ENCODE measurements at regions not wholly inside any gene's neighbourhood (a gene's known extent, or its start where the extent isn't known, plus 50 kb on each side); places are given as distances from the start of the nearest gene placed in this dataset.

DNA sequence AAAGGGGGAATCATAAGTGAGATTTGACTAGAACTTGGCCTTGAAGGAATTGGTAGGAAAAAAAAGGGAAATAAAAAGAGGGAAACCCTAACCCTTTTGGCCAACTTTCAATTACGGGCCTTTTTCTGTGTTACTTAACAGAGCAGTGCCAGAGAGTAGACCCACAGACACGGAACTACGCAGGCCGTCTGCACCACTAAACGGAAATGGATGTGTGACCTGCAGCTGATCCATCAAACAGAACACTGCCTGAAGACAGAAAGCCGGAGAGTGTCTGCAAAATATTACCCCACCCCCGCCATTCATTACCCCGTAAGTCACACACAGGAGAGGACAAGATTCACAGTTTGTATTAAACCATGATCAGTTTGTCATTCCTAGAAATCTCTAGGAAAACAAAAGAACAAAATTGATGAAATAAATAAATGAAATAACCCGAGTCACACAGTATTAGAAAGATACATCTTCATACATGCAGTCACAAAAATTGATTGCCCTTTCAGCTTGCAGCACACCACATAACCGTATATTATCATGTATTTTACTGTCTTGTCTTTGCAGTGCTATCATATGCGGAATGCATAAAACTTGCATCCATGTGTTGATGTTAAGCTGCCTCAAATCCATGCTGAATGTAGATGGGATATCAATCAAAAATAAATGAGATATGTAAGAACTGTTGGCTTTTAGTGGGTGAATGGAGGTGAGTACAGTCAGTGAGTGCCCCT, 424.7 kb downstream of the IRS2 start:
- Mint-ChIP-seq H3K27me3 (peaks cover 0 to 15% (median 0%) of the 10 kb centered on the region in 5 donors), H3K4me3 (no peak overlapping the region), H3K4me1 (no peaks in the 10 kb centered on the region), H3K9me3 (peaks cover 0 to 10% (median 3%) of the 10 kb centered on the region in 11 donors), H3K36me3 (peaks cover 0 to 3% (median 0%) of the 10 kb centered on the region in 5 donors), H3K27ac (no peak overlapping the region)
- ChIA-PET CTCF (no interaction called here), POLR2A (no interaction called here)
- ATAC-seq (peak; percentile 68), DNase-seq (no peak)
- intact Hi-C loops (cut with micrococcal nuclease) = no loop called here
- no peaks in the 10 kb centered on the region for H3K36me3 ChIP-seq (ENCODE audit: control insufficient read depth in 2 of 3, insufficient read depth in 3 of 3, low read length in 3 of 3)
- H3K27ac ChIP-seq (ENCODE audit: low read depth, low read length) = no peak overlapping the region
- no peak overlapping the region for H3K4me3 ChIP-seq (ENCODE audit: low read length)
- H3K27me3 ChIP-seq (ENCODE audit: control insufficient read depth in 2 of 2, insufficient read depth in 2 of 2, low read length in 2 of 2) = no peaks in the 10 kb centered on the region
- no peaks in the 10 kb centered on the region for H3K4me1 ChIP-seq (ENCODE audit: control insufficient read depth in 2 of 2, insufficient read depth in 2 of 2, low read length in 2 of 2)
- no peaks in the 10 kb centered on the region for H3K9me3 ChIP-seq (ENCODE audit: control insufficient read depth in 2 of 3, low read length in 3 of 3)

DNA sequence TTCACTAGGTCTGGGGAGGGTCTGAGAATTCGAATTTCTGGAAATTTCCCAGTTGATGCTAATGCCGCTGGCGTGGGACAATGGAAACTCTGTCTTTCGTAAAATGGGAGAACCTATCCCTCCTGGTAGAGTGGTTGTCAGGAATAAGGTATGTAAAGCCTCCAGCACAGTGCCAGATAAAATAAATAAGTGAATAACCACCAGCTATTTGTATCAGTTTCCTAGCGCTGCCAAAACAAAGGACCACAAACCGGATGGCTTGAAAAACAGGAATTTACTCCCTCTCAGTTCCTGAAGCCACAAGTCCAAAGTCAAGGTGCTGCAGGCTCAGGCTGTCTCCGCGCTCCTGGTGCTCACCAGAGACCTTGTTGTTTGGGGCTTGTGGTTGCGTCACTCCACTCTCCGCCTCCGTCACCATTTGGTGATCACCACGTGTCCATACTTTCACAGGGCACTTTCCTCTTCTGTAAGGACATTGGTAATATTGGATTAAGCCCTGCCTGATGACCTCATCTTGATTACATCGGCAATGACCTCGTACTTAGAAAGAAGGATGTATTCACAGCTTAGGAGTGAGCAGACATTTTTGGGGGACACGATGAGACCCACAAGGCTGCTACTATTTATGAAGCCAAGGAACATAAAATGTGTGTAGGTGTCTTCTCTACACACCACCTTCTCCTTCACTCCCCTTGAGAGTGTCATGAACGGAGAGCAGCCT, 428.5 kb downstream of the IRS2 start:
- H3K9me3 Mint-ChIP-seq = no peaks in the 10 kb centered on the region
- no peak overlapping the region for H3K27ac Mint-ChIP-seq
- ChIA-PET CTCF (no interaction called here), POLR2A (no interaction called here)
- H3K4me1 ChIP-seq (ENCODE audit: control insufficient read depth in 2 of 2, insufficient read depth in 2 of 2, low read length in 2 of 2) = no peaks in the 10 kb centered on the region
- H3K4me1 Mint-ChIP-seq = no peaks in the 10 kb centered on the region
- H3K36me3 Mint-ChIP-seq = no peaks in the 10 kb centered on the region
- H3K36me3 ChIP-seq (ENCODE audit: control insufficient read depth in 2 of 3, insufficient read depth in 3 of 3, low read length in 3 of 3) = no peaks in the 10 kb centered on the region
- intact Hi-C loops (cut with micrococcal nuclease) = no loop called here
- peaks cover 0 to 13% (median 10%) of the 10 kb centered on the region in 5 donors for H3K27me3 Mint-ChIP-seq
- no peak overlapping the region for H3K4me3 Mint-ChIP-seq
- no peak overlapping the region for H3K27ac ChIP-seq (ENCODE audit: low read depth, low read length)
- no peak for DNase-seq
- H3K27me3 ChIP-seq (ENCODE audit: control insufficient read depth in 2 of 2, insufficient read depth in 2 of 2, low read length in 2 of 2) = no peaks in the 10 kb centered on the region
- no peak for ATAC-seq
- H3K4me3 ChIP-seq (ENCODE audit: low read length) = no peak overlapping the region
- H3K9me3 ChIP-seq (ENCODE audit: control insufficient read depth in 2 of 3, low read length in 3 of 3) = no peaks in the 10 kb centered on the region

DNA sequence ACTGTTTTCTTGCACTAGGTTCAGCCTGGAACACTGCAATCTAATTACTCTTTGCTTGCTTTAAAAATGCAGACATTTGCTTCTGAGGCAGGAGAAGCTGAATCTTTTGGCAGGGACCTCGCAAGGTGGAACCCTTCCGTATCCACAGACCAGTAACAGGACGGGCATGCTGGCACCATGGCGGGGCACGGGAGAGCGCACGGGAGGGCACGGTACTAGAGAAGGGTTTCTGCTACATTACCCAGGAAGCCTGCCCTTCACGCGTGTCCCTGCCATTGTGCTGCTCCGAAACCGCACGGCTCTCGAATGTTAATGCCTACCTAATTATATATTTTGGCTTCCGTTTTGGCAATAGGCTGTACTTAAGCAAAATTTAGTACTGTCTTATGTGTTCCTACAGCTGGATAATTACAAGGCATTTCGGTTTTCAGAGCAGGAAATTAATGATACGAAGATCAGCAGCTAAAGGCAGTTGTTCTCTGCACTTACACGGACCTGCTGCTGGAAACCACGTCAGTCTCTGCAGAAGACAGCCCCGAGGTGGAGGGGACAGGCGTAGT, 430.4 kb downstream of the IRS2 start:
- CTCF ChIA-PET = no interaction called here
- POLR2A ChIA-PET = no interaction called here
- H3K9me3 ChIP-seq (ENCODE audit: control insufficient read depth in 2 of 3, low read length in 3 of 3) = no peaks in the 10 kb centered on the region

DNA sequence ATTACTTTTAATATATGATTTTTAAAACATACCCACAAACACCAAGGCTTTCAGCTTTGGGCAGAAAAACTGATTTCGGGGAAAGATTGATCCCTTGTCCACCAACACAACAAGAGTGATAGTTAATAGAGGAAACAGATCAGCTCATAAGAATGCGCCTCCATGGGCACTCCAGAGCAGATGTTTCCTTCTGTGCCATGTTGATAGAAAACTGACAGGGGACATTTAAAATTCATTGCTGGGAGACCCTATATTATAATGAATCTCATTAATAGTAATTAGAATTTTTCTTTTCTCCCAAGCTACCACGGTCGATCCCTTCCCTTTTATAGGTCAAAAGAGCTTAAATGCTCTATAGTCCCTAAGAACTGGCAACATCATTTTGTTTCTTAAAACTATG, 431.2 kb downstream of the IRS2 start:
- DNase-seq (no peak), ATAC-seq (no peak)
- H3K27ac Mint-ChIP-seq = no peak overlapping the region
- no peaks in the 10 kb centered on the region for H3K36me3 Mint-ChIP-seq
- no peak overlapping the region for H3K4me3 ChIP-seq (ENCODE audit: low read length)
- no peaks in the 10 kb centered on the region for H3K36me3 ChIP-seq (ENCODE audit: control insufficient read depth in 2 of 3, insufficient read depth in 3 of 3, low read length in 3 of 3)
- no peaks in the 10 kb centered on the region for H3K9me3 ChIP-seq (ENCODE audit: control insufficient read depth in 2 of 3, low read length in 3 of 3)
- H3K4me3 Mint-ChIP-seq = no peak overlapping the region
- no peaks in the 10 kb centered on the region for H3K27me3 ChIP-seq (ENCODE audit: control insufficient read depth in 2 of 2, insufficient read depth in 2 of 2, low read length in 2 of 2)
- ChIA-PET POLR2A (no interaction called here), CTCF (no interaction called here)
- peaks cover 0 to 2% (median 0%) of the 10 kb centered on the region in 7 donors for H3K4me1 Mint-ChIP-seq
- H3K4me1 ChIP-seq (ENCODE audit: control insufficient read depth in 2 of 2, insufficient read depth in 2 of 2, low read length in 2 of 2) = no peaks in the 10 kb centered on the region
- no peak overlapping the region for H3K27ac ChIP-seq (ENCODE audit: low read depth, low read length)
- intact Hi-C loops (cut with micrococcal nuclease) = no loop called here
- H3K27me3 Mint-ChIP-seq = peaks cover 0 to 17% (median 16%) of the 10 kb centered on the region in 5 donors
- H3K9me3 Mint-ChIP-seq = no peaks in the 10 kb centered on the region

More for the DNA sequence above, 430.4 kb downstream of the IRS2 start:
- Histone ChIP-seq H3K4me3 (ENCODE audit: low read length) (no peak overlapping the region), H3K36me3 (ENCODE audit: control insufficient read depth in 2 of 3, insufficient read depth in 3 of 3, low read length in 3 of 3) (no peaks in the 10 kb centered on the region), H3K4me1 (ENCODE audit: control insufficient read depth in 2 of 2, insufficient read depth in 2 of 2, low read length in 2 of 2) (no peaks in the 10 kb centered on the region), H3K27me3 (ENCODE audit: control insufficient read depth in 2 of 2, insufficient read depth in 2 of 2, low read length in 2 of 2) (no peaks in the 10 kb centered on the region), H3K27ac (ENCODE audit: low read depth, low read length) (no peak overlapping the region)
- H3K27ac Mint-ChIP-seq = no peak overlapping the region
- H3K4me1 Mint-ChIP-seq = peaks cover 0 to 2% (median 0%) of the 10 kb centered on the region in 7 donors
- intact Hi-C loops (cut with micrococcal nuclease) = no loop called here
- no peak for DNase-seq
- H3K9me3 Mint-ChIP-seq = no peaks in the 10 kb centered on the region
- H3K36me3 Mint-ChIP-seq = no peaks in the 10 kb centered on the region
- H3K4me3 Mint-ChIP-seq = no peak overlapping the region
- peaks cover 0 to 17% (median 14%) of the 10 kb centered on the region in 5 donors for H3K27me3 Mint-ChIP-seq
- ATAC-seq = no peak

DNA sequence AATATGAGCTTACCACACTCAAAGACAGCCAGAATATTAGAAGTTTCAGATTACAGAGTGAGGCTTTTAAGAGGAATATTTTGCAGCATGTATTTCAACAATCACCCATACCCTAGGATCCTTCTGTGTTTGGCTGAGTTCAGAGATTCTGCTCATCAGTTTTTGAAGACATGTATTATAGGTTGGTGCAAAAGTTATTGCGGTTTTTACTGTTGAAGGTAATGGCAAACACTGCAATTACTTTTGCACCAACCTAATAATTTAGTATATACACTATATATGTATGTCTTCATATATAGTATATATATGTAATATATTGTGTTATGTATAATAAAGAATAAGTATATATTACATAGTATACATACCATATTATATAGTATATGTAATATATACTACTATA, 435.1 kb downstream of the IRS2 start:
- ChIA-PET CTCF (no interaction called here), POLR2A (no interaction called here)
- no peaks in the 10 kb centered on the region for H3K27me3 ChIP-seq (ENCODE audit: control insufficient read depth in 2 of 2, insufficient read depth in 2 of 2, low read length in 2 of 2)
- no peaks in the 10 kb centered on the region for H3K4me1 ChIP-seq (ENCODE audit: control insufficient read depth in 2 of 2, insufficient read depth in 2 of 2, low read length in 2 of 2)
- no peak overlapping the region for H3K27ac Mint-ChIP-seq
- H3K9me3 ChIP-seq (ENCODE audit: control insufficient read depth in 2 of 3, low read length in 3 of 3) = no peaks in the 10 kb centered on the region
- ATAC-seq (no peak), DNase-seq (no peak)
- H3K4me3 Mint-ChIP-seq = no peak overlapping the region
- no peaks in the 10 kb centered on the region for H3K36me3 ChIP-seq (ENCODE audit: control insufficient read depth in 2 of 3, insufficient read depth in 3 of 3, low read length in 3 of 3)
- H3K4me3 ChIP-seq (ENCODE audit: low read length) = no peak overlapping the region
- intact Hi-C loops (cut with micrococcal nuclease) = no loop called here
- H3K4me1 Mint-ChIP-seq = peaks cover 0 to 2% (median 0%) of the 10 kb centered on the region in 7 donors
- no peaks in the 10 kb centered on the region for H3K9me3 Mint-ChIP-seq
- H3K27me3 Mint-ChIP-seq = peaks cover 0 to 25% (median 16%) of the 10 kb centered on the region in 5 donors
- peaks cover 0 to 1% (median 0%) of the 10 kb centered on the region in 5 donors for H3K36me3 Mint-ChIP-seq
- H3K27ac ChIP-seq (ENCODE audit: low read depth, low read length) = no peak overlapping the region

DNA sequence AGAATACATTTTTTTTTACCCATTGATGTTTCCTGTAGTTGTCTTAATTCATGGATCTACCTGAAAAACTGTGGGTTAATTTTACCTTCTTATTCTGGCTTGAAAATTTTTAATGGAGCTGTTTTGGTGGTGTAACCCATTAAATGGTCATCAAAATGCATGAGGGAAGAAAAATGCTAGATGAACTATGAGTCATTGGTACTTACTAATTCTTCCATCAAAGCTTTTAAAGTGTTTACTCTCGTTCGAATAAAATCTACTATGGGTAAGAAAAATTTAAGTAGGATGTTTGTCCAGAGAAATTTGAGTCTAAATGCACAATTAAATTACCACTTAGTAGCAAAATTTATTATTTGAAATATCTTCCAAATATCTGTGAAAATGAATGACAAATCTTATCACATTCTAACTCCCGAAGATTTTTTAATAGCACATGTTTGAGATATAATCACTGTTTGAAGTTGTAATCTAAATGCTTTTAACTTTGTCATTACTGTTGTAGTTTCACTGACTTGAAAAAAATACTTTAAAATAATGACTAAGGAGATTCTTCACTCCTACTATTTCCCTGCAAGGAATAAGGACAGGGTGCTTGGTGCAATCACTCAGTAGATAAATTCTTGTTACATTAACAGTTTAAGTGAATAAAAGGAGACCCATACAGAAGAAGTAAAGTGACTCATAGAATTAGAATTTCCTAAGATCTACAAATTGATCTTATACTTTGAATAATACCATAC, 437.7 kb downstream of the IRS2 start:
- H3K36me3 ChIP-seq (ENCODE audit: control insufficient read depth in 2 of 3, insufficient read depth in 3 of 3, low read length in 3 of 3) = no peaks in the 10 kb centered on the region
- no peaks in the 10 kb centered on the region for H3K27me3 ChIP-seq (ENCODE audit: control insufficient read depth in 2 of 2, insufficient read depth in 2 of 2, low read length in 2 of 2)
- ATAC-seq (no peak), DNase-seq (no peak)
- Mint-ChIP-seq H3K36me3 (peaks cover 0 to 4% (median 0%) of the 10 kb centered on the region in 5 donors), H3K27me3 (peaks cover 0 to 39% (median 24%) of the 10 kb centered on the region in 5 donors), H3K4me3 (no peak overlapping the region), H3K9me3 (no peaks in the 10 kb centered on the region), H3K27ac (no peak overlapping the region), H3K4me1 (peaks cover 0 to 2% (median 0%) of the 10 kb centered on the region in 7 donors)
- CTCF ChIA-PET = no interaction called here
- H3K4me1 ChIP-seq (ENCODE audit: control insufficient read depth in 2 of 2, insufficient read depth in 2 of 2, low read length in 2 of 2) = no peaks in the 10 kb centered on the region
- H3K4me3 ChIP-seq (ENCODE audit: low read length) = no peak overlapping the region
- POLR2A ChIA-PET = no interaction called here
- intact Hi-C loops (cut with micrococcal nuclease) = no loop called here
- H3K9me3 ChIP-seq (ENCODE audit: control insufficient read depth in 2 of 3, low read length in 3 of 3) = no peaks in the 10 kb centered on the region
- no peak overlapping the region for H3K27ac ChIP-seq (ENCODE audit: low read depth, low read length)

Measured in naive thymus-derived CD4-positive, alpha-beta T cell (primary cell).